BE2C (cell line): ENCODE measurements at regions not wholly inside any gene's neighbourhood (a gene's known extent, or its start where the extent isn't known, plus 50 kb on each side); places are given as distances from the start of the nearest gene placed in this dataset.
"Not testable (repeated sequence)": the region's sequence is repeated elsewhere in the genome, so short reads cannot be mapped to it uniquely, and the experiment has no call there.

ENCODE experiments used
- DNase-seq: peaks from one replicate; pipeline ENCODE4 v3.0.0-alpha.2; 2020
- H3K27me3 ChIP-seq: fragments of 250-450 bp; sonication (Bioruptor Pico); 2 replicates; pipeline ENCODE4 v1.5.1; 2020; ENCODE audit warnings: mild to moderate bottlenecking
- H3K36me3 ChIP-seq: fragments of 250-450 bp; sonication (Bioruptor Pico); 2 replicates; pipeline ENCODE4 v1.5.1; 2020; ENCODE audit warnings: mild to moderate bottlenecking
- H3K4me1 ChIP-seq: fragments of 250-450 bp; sonication (Bioruptor Pico); 2 replicates; pipeline ENCODE4 v1.5.1; 2020
- H3K4me3 ChIP-seq: 2 replicates; pipeline ENCODE4 v1.5.1; 2011; ENCODE audit warnings: low read depth, low read length
- H3K9me3 ChIP-seq: fragments of 250-450 bp; sonication (Bioruptor Pico); 2 replicates; pipeline ENCODE4 v1.5.1; 2020
- CTCF ChIP-seq: IDR thresholded peaks from 2 replicates; pipeline ENCODE4 v1.5.1; 2012; ENCODE audit warnings: mild to moderate bottlenecking, low read depth, low read length

GRCh38 chr3:82567029-82567600, 805.7 kb upstream of the GBE1 start:
- TF ChIP-seq CTCF = no peak
- no peaks in the 10 kb centered on the region for H3K27me3 ChIP-seq

GRCh38 chr3:82562896-82563295, 801.5 kb upstream of the GBE1 start:
- Histone ChIP-seq H3K36me3 (no peaks in the 10 kb centered on the region), H3K4me3 (no peak overlapping the region), H3K27me3 (no peaks in the 10 kb centered on the region), H3K4me1 (no peaks in the 10 kb centered on the region; the same call in 1 of the 2 replicates), H3K9me3 (no peaks in the 10 kb centered on the region)
- DNase-seq = no peak
- no peak for TF ChIP-seq CTCF

More at GRCh38 chr3:82567029-82567600, 805.7 kb upstream of the GBE1 start:
- no peaks in the 10 kb centered on the region for H3K9me3 ChIP-seq
- no peaks in the 10 kb centered on the region; the same call in 1 of the 2 replicates for H3K4me1 ChIP-seq
- H3K4me3 ChIP-seq = no peak overlapping the region
- DNase-seq = no peak
- no peaks in the 10 kb centered on the region for H3K36me3 ChIP-seq

- Histone ChIP-seq H3K36me3 (no peaks in the 10 kb centered on the region), H3K9me3 (no peaks in the 10 kb centered on the region), H3K4me3 (no peak overlapping the region), H3K27me3 (no peaks in the 10 kb centered on the region), H3K4me1 (no peaks in the 10 kb centered on the region; the same call in 1 of the 2 replicates)
- TF ChIP-seq CTCF = no peak
- DNase-seq = no peak
Observed at GRCh38 chr3:82561784-82562183, 800.3 kb upstream of the GBE1 start.

GRCh38 chr3:82558081-82558480, 796.6 kb upstream of the GBE1 start:
- no peaks in the 10 kb centered on the region; the same call in 1 of the 2 replicates for H3K4me1 ChIP-seq
- no peak for TF ChIP-seq CTCF
- no peaks in the 10 kb centered on the region for H3K36me3 ChIP-seq
- no peaks in the 10 kb centered on the region for H3K27me3 ChIP-seq
- no peak overlapping the region for H3K4me3 ChIP-seq
- no peak for DNase-seq
- H3K9me3 ChIP-seq = no peaks in the 10 kb centered on the region

GRCh38 chr3:82556113-82556512, 794.7 kb upstream of the GBE1 start:
- no peak for DNase-seq
- Histone ChIP-seq H3K27me3 (no peaks in the 10 kb centered on the region), H3K36me3 (no peaks in the 10 kb centered on the region), H3K4me3 (no peak overlapping the region), H3K9me3 (no peaks in the 10 kb centered on the region), H3K4me1 (no peaks in the 10 kb centered on the region)
- TF ChIP-seq CTCF = no peak

GRCh38 chr3:82542556-82542955, 781.1 kb upstream of the GBE1 start:
- not testable (repeated sequence) for H3K27me3 ChIP-seq, DNase-seq, H3K4me1 ChIP-seq, H3K36me3 ChIP-seq, H3K4me3 ChIP-seq, H3K9me3 ChIP-seq

- Histone ChIP-seq H3K27me3 (no peaks in the 10 kb centered on the region), H3K4me1 (no peaks in the 10 kb centered on the region), H3K9me3 (no peaks in the 10 kb centered on the region), H3K4me3 (no peak overlapping the region), H3K36me3 (no peaks in the 10 kb centered on the region)
- TF ChIP-seq CTCF = no peak
- DNase-seq = no peak
Observed at GRCh38 chr3:82521657-82522056, 760.2 kb upstream of the GBE1 start.
